Neuronal stem cell (in vitro differentiated cells): ENCODE measurements at regions not wholly inside any gene's neighbourhood (a gene's known extent, or its start where the extent isn't known, plus 50 kb on each side); places are given as distances from the start of the nearest gene placed in this dataset.
A peak's percentile ranks its signal among the peaks of the same experiment; 100 is the strongest.

ENCODE experiments used
- DNase-seq: peaks from one replicate; pipeline ENCODE4 v3.0.0-alpha.2; 2013; ENCODE audit warnings: low spot score
- H2AFZ ChIP-seq: one replicate; pipeline ENCODE4 v1.6.1; 2013; ENCODE audit warnings: mild to moderate bottlenecking, low read length, inconsistent platforms
- H2AK5ac ChIP-seq: 2 replicates; pipeline ENCODE4 v1.6.1; 2013; ENCODE audit warnings: low read depth, mild to moderate bottlenecking, inconsistent platforms, low read length, moderate library complexity, mixed read lengths
- H2BK120ac ChIP-seq: 2 replicates; pipeline ENCODE4 v1.6.1; 2013; ENCODE audit warnings: low read depth, mild to moderate bottlenecking, inconsistent platforms, low read length, moderate library complexity, mixed read lengths
- H2BK12ac ChIP-seq: one replicate; pipeline ENCODE4 v1.6.1; 2013; ENCODE audit warnings: low read length, inconsistent platforms
- H2BK15ac ChIP-seq: 2 replicates; pipeline ENCODE4 v1.6.1; 2013; ENCODE audit warnings: mild to moderate bottlenecking, low read length, inconsistent platforms, mixed read lengths
- H2BK5ac ChIP-seq: one replicate; pipeline ENCODE4 v1.6.1; 2013; ENCODE audit warnings: inconsistent platforms, mild to moderate bottlenecking, low read length, moderate library complexity
- H3K14ac ChIP-seq: one replicate; pipeline ENCODE4 v1.6.1; 2013; ENCODE audit warnings: low read length, inconsistent platforms
- H3K18ac ChIP-seq: 2 replicates; pipeline ENCODE4 v1.6.1; 2013; ENCODE audit warnings: low read length, inconsistent platforms
- H3K23ac ChIP-seq: 2 replicates; pipeline ENCODE4 v1.6.1; 2013; ENCODE audit warnings: low read depth, mild to moderate bottlenecking, mixed read lengths, low read length, inconsistent platforms; ENCODE audit not compliant: poor library complexity
- H3K27ac ChIP-seq: replicated peaks from 3 replicates; pipeline ENCODE4 v1.5.1; 2013; ENCODE audit warnings: low read length, inconsistent platforms
- H3K27me3 ChIP-seq, 3 experiments: 2 replicates each; pipeline ENCODE4 v1.6.1; 2013; ENCODE audit warnings: low read length in 3 of 3, mild to moderate bottlenecking in 2 of 3, inconsistent platforms in 1 of 3, low read depth in 1 of 3, mixed read lengths in 1 of 3, moderate library complexity in 1 of 3; ENCODE audit not compliant: control insufficient read depth in 3 of 3, insufficient read depth in 3 of 3
- H3K36me3 ChIP-seq, 2 donors: replicated peaks in 1 of 2; 2 replicates each; pipeline ENCODE4 v1.6.1; 2013; ENCODE audit warnings: low read length in 2 of 2; ENCODE audit not compliant: control insufficient read depth in 2 of 2, insufficient read depth in 2 of 2
- H3K4ac ChIP-seq: 2 replicates; pipeline ENCODE4 v1.6.1; 2013; ENCODE audit warnings: inconsistent platforms, mild to moderate bottlenecking, low read length, moderate library complexity
- H3K4me1 ChIP-seq, 2 donors: 1 replicate in 1 of 2; 2 replicates in 1 of 2; pipeline ENCODE4 v1.6.1; 2013; ENCODE audit warnings: low read length in 2 of 2, low read depth in 1 of 2; ENCODE audit not compliant: control insufficient read depth in 2 of 2, insufficient read depth in 1 of 2
- H3K4me2 ChIP-seq: one replicate; pipeline ENCODE4 v1.6.1; 2013; ENCODE audit warnings: mild to moderate bottlenecking, low read length, inconsistent platforms; ENCODE audit not compliant: insufficient read depth, poor library complexity, severe bottlenecking
- H3K4me3 ChIP-seq, 2 donors: 2 replicates each; pipeline ENCODE4 v1.5.1; 2013; ENCODE audit warnings: low read length in 2 of 2, mild to moderate bottlenecking in 2 of 2, inconsistent platforms in 1 of 2, moderate library complexity in 1 of 2
- H3K79me1 ChIP-seq: one replicate; pipeline ENCODE4 v1.6.1; 2013; ENCODE audit warnings: low read depth, mild to moderate bottlenecking, inconsistent platforms, low read length, moderate library complexity
- H3K9ac ChIP-seq: one replicate; pipeline ENCODE4 v1.6.1; 2013; ENCODE audit warnings: mild to moderate bottlenecking, low read depth, low read length, inconsistent platforms; ENCODE audit not compliant: poor library complexity
- H3K9me3 ChIP-seq, 2 donors: replicated peaks in 1 of 2; 2 replicates each; pipeline versions ENCODE3 to v1.6.1; 2013; ENCODE audit warnings: low read length in 2 of 2, mild to moderate bottlenecking in 2 of 2, inconsistent platforms in 1 of 2, low read depth in 1 of 2, mixed read lengths in 1 of 2, moderate library complexity in 1 of 2; ENCODE audit not compliant: control insufficient read depth in 2 of 2, insufficient read depth in 1 of 2
- H4K8ac ChIP-seq: one replicate; pipeline ENCODE4 v1.6.1; 2013; ENCODE audit warnings: low read depth, mild to moderate bottlenecking, inconsistent platforms, low read length, moderate library complexity
- H4K91ac ChIP-seq: one replicate; pipeline ENCODE4 v1.6.1; 2013; ENCODE audit warnings: low read length, low read depth, mild to moderate bottlenecking, inconsistent platforms; ENCODE audit not compliant: poor library complexity
- WGBS, 2 donors: extraction: QIAGEN DNeasy Blood & Tissue Kit; methylation state at CpG; one replicate each; pipeline ENCODE4 v1.1.7; 2013; ENCODE audit warnings: missing lambda C conversion rate in 2 of 2, mixed read lengths in 1 of 2; ENCODE audit not compliant: insufficient read length in 2 of 2, insufficient replicate concordance in 1 of 2; ENCODE audit errors: extremely low coverage in 2 of 2; 5-methylcytosine and 5-hydroxymethylcytosine counted together

DNA sequence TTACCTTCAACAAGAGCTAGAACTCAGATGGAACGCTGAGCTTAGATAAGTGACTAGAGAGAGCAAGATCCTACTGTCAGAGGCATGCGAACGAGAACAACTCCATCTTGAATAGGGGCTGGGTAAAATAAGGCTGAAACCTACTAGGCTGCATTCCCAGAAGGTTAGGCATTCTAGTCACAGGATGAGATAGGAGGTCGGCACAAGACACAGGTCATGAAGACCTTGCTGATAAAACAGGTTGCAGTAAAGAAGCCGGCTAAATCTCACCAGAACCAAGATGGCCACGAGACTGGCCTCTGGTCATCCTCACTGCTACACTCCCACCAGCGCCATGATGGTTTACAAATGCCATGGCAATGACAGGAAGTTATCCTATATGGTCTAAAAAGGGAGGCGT, 59.6 kb upstream of the PLEKHG3 start:
- Histone ChIP-seq H2BK12ac (no peak overlapping the region), H3K23ac (no peak overlapping the region), H2BK120ac (no peak overlapping the region), H3K4me2 (no peak overlapping the region), H3K18ac (no peak overlapping the region), H3K27me3 (no peaks in the 10 kb centered on the region), H3K14ac (no peak overlapping the region), H3K4me1 (peaks cover 11 to 12% of the 10 kb centered on the region in 2 donors), H3K4me3 (no peak overlapping the region), H3K9me3 (peaks cover 0 to 3% of the 10 kb centered on the region in 2 donors), H2AFZ (peak overlapping the region; percentile 76), H2BK5ac (no peak overlapping the region), H2AK5ac (no peak overlapping the region), H3K36me3 (no peaks in the 10 kb centered on the region), H3K4ac (no peak overlapping the region), H3K27ac (peak overlapping the region; percentile 66), H4K8ac (no peak overlapping the region), H3K9ac (no peak overlapping the region), H2BK15ac (no peak overlapping the region), H3K79me1 (no peaks in the 10 kb centered on the region), H4K91ac (no peak overlapping the region)
- DNase-seq: no peak
- WGBS, 2 donors: no CpG with 5 or more reads among the region's 8 CpGs

DNA sequence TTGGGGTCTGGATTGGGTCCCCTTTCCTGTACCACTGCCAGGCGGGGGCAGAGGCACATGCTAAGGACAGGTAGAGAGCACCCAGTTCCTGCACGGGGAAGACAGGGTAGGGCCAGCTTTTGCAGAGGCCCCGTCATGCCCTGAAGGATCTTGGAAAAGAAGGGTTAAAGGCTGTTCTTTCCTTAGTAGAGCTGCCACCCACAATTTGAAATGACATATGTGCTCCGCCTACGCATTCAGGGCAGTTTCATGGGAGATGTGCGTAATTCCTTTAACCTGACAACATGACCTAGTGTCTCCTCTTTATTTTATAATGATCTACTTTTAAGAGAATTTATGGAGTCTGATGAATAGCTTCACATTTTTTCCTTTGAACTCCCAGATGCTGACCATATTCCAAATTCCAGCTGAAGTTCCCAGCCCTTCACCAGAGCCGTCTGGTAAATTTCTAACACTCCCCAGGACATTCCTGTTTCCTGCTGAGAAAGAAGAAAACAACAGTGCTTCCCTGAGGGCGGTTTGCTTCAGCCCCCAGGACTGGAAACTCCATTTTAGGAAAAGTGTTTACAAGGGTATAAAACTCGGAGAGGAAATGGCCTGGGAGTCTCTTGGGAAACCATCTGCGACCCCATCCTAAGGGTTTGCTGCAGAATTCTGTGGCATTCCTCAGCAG, 58.9 kb upstream of the PLEKHG3 start:
- no peak overlapping the region for H2BK12ac ChIP-seq
- no peak overlapping the region for H3K4me3 ChIP-seq
- no peak overlapping the region for H2BK120ac ChIP-seq
- H3K23ac ChIP-seq: no peak overlapping the region
- H3K18ac ChIP-seq: peak overlapping the region; percentile 61
- H3K9ac ChIP-seq: no peak overlapping the region
- H2AFZ ChIP-seq: peak overlapping the region; percentile 76
- no peak overlapping the region for H2BK5ac ChIP-seq
- no peaks in the 10 kb centered on the region for H3K79me1 ChIP-seq
- H3K9me3 ChIP-seq: peaks cover 0 to 3% of the 10 kb centered on the region in 2 donors
- H3K36me3 ChIP-seq: no peaks in the 10 kb centered on the region
- no peak overlapping the region for H3K14ac ChIP-seq
- WGBS, 2 donors: no CpG with 5 or more reads among the region's 10 CpGs
- no peak overlapping the region for H3K4ac ChIP-seq
- peak overlapping the region; percentile 66 for H3K27ac ChIP-seq
- no peak overlapping the region for H2AK5ac ChIP-seq
- DNase-seq: peak; percentile 35
- peaks cover 8 to 11% of the 10 kb centered on the region in 2 donors for H3K4me1 ChIP-seq
- no peaks in the 10 kb centered on the region for H3K27me3 ChIP-seq
- no peak overlapping the region for H4K8ac ChIP-seq
- H3K4me2 ChIP-seq: no peak overlapping the region
- H4K91ac ChIP-seq: no peak overlapping the region
- no peak overlapping the region for H2BK15ac ChIP-seq

DNA sequence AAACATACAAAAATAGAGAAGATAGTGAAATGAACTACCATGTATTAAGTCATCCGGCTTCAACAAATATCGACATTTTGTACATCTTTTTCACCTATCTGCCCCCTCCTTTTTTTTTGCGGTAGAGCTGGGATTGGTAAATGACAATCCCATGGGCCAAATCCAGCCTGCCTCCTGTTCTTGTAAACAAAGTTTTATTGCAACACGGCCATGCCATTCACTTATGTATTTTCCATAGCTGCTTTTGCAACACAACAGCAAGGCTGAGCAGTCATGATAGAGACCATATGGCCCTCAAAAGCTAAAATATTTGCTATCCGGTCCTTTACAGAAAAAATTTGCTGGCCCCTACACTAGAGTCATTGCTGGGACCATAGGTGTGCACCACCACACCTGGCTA, 58.1 kb upstream of the PLEKHG3 start:
- no peak overlapping the region for H3K18ac ChIP-seq
- H3K4me2 ChIP-seq: no peak overlapping the region
- H3K14ac ChIP-seq: no peak overlapping the region
- H2AFZ ChIP-seq: no peak overlapping the region
- no peak overlapping the region for H2BK5ac ChIP-seq
- H3K36me3 ChIP-seq: no peaks in the 10 kb centered on the region
- no peak overlapping the region for H3K4ac ChIP-seq
- peaks cover 8 to 11% of the 10 kb centered on the region in 2 donors for H3K4me1 ChIP-seq
- H4K8ac ChIP-seq: no peak overlapping the region
- peaks cover 0 to 3% of the 10 kb centered on the region in 2 donors for H3K9me3 ChIP-seq
- H3K4me3 ChIP-seq: no peak overlapping the region
- H3K79me1 ChIP-seq: no peaks in the 10 kb centered on the region
- H3K27me3 ChIP-seq: peaks cover 0 to 4% (median 0%) of the 10 kb centered on the region in 3 experiments
- H2AK5ac ChIP-seq: no peak overlapping the region
- H3K23ac ChIP-seq: no peak overlapping the region
- no peak overlapping the region for H4K91ac ChIP-seq
- no peak overlapping the region for H3K9ac ChIP-seq
- no peak for DNase-seq
- no peak overlapping the region for H2BK15ac ChIP-seq
- H3K27ac ChIP-seq: no peak overlapping the region
- H2BK12ac ChIP-seq: no peak overlapping the region
- no peak overlapping the region for H2BK120ac ChIP-seq
- WGBS, 2 donors: no CpG with 5 or more reads among the region's 5 CpGs

DNA sequence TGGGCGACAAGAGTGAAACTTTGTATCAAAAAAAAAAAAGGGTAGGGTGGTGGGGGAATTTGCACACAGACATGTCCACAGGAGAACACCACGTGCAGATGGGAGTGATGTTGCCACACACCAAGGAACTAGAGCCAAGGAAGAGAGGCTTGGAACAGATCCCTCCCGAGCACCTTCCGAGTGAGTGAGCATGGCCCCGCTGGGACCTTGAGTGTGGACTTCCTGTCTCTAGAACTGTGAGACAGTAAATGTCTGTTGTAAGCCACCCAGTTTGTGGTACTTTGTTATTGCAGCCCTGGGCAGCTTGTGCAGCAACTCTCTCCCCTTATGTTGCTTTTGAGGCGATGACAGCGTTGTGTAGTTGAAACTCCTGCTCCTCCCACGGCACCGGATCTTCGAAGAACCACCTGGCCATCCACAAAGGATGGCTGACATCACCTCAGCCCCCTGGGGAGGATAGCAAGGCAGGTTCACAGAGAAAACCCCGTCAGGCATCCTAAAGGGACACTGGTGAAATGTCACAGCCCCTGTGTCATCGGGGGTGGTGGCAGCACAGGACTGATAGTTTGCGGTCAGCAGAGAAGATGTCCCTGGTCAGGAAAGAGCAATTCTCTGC, 54.7 kb upstream of the PLEKHG3 start:
- peak overlapping the region; percentile 37 for H2AFZ ChIP-seq
- peak overlapping the region; percentile 80 for H3K18ac ChIP-seq
- H3K4me2 ChIP-seq: no peak overlapping the region
- no peaks in the 10 kb centered on the region for H3K9me3 ChIP-seq
- no CpG with 5 or more reads among the region's 13 CpGs for WGBS, 2 donors
- no peak overlapping the region for H4K91ac ChIP-seq
- H3K27ac ChIP-seq: no peak overlapping the region
- no peaks in the 10 kb centered on the region for H3K79me1 ChIP-seq
- no peaks in the 10 kb centered on the region for H3K36me3 ChIP-seq
- no peak overlapping the region for H3K14ac ChIP-seq
- H3K9ac ChIP-seq: peak overlapping the region; percentile 33
- no peak overlapping the region for H3K4ac ChIP-seq
- H3K4me3 ChIP-seq: no peak overlapping the region
- no peak overlapping the region for H2BK12ac ChIP-seq
- H4K8ac ChIP-seq: no peak overlapping the region
- no peak overlapping the region for H3K23ac ChIP-seq
- peaks cover 0 to 4% (median 0%) of the 10 kb centered on the region in 3 experiments for H3K27me3 ChIP-seq
- no peak for DNase-seq
- H2BK5ac ChIP-seq: no peak overlapping the region
- H2BK15ac ChIP-seq: peak overlapping the region; percentile 69
- peaks cover 8 to 11% of the 10 kb centered on the region in 2 donors for H3K4me1 ChIP-seq
- peak overlapping the region; percentile 73 for H2AK5ac ChIP-seq
- H2BK120ac ChIP-seq: peak overlapping the region; percentile 35
